T-helper 2 cell treated with Interferon-gamma antibody and Interleukin-4, amounts not matched to agents 5 μg/mL and 100 μg/mL, for 36 hours (primary cell): ENCODE measurements at regions not wholly inside any gene's neighbourhood (a gene's known extent, or its start where the extent isn't known, plus 50 kb on each side); places are given as distances from the start of the nearest gene placed in this dataset.
"Not testable (repeated sequence)": the region's sequence is repeated elsewhere in the genome, so short reads cannot be mapped to it uniquely, and the experiment has no call there.

Experiments used
- DNase-seq: peaks from one replicate; pipeline ENCODE4 v3.0.0; 2021; ENCODE audit warnings: low spot score
- H3K27ac Mint-ChIP-seq: one replicate; pipeline ENCODE4 v1.8.0; 2021; ENCODE audit warnings: mild to moderate bottlenecking, mixed read lengths
- H3K27me3 Mint-ChIP-seq: one replicate; pipeline ENCODE4 v1.8.0; 2021; ENCODE audit warnings: low read depth, mixed read lengths
- H3K36me3 Mint-ChIP-seq: one replicate; pipeline ENCODE4 v1.8.0; 2021; ENCODE audit warnings: low read depth, mixed read lengths
- H3K4me1 Mint-ChIP-seq: one replicate; pipeline ENCODE4 v1.8.0; 2021; ENCODE audit warnings: low read depth, mixed read lengths
- H3K4me3 Mint-ChIP-seq: one replicate; pipeline ENCODE4 v1.8.0; 2022; ENCODE audit warnings: mild to moderate bottlenecking, moderate library complexity, mixed read lengths
- H3K9me3 Mint-ChIP-seq: one replicate; pipeline ENCODE4 v1.8.0; 2021; ENCODE audit warnings: mixed read lengths

GRCh38 chr14:71387753-71388152 is 480.5 kb downstream of the PCNX1 start:
- no peak for DNase-seq
- H3K4me1 Mint-ChIP-seq, result peaks cover 22% of the 10 kb centered on the region
- no peak overlapping the region for H3K4me3 Mint-ChIP-seq
- H3K36me3 Mint-ChIP-seq, result peaks cover 2% of the 10 kb centered on the region
- no peak overlapping the region for H3K27ac Mint-ChIP-seq
- H3K9me3 Mint-ChIP-seq, result no peaks in the 10 kb centered on the region
- no peaks in the 10 kb centered on the region for H3K27me3 Mint-ChIP-seq

DNA sequence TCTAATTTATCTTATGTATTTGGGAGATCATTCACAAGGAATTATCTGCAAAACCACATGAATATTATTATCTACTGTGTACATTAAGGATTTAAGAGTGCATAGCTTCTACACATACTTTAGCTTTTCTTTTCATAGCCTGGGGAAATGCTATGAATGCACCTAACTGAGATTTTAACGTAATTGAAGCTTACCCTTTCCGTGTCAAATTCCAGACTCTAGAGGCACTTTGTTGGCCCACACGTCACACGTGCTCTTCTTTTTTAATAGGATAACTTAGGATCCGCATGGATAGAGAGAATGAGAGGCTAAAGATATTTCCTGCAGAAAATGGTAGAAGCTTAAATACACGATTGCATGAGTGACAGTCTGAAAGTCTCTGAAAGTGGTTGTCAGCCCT is 481.1 kb downstream of the PCNX1 start:
- Mint-ChIP-seq H3K9me3 (no peaks in the 10 kb centered on the region), H3K27me3 (no peaks in the 10 kb centered on the region), H3K27ac (no peak overlapping the region), H3K4me3 (no peak overlapping the region), H3K4me1 (peaks cover 21% of the 10 kb centered on the region), H3K36me3 (peaks cover 2% of the 10 kb centered on the region)
- no peak for DNase-seq

DNA sequence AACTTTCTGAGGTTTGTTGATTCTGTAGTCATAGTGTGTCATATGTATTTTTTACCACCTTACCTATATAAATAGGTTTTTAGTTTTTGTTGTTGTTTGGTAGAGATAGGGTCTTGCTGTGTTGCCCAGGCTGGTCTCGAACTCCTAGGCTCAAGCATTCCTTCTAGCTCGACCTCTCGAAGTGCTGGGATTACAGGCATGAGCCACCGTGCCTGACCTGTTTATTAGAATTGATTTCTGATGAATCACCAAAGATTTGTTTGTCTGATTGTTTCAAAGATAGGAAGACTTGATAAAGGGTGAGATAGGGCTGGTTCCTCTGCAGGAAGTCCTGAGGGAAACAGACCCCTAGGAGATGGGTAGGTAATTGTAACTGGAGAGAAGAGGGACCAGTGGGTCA is 481.6 kb downstream of the PCNX1 start:
- no peak for DNase-seq
- H3K36me3 Mint-ChIP-seq, result peaks cover 2% of the 10 kb centered on the region

DNA sequence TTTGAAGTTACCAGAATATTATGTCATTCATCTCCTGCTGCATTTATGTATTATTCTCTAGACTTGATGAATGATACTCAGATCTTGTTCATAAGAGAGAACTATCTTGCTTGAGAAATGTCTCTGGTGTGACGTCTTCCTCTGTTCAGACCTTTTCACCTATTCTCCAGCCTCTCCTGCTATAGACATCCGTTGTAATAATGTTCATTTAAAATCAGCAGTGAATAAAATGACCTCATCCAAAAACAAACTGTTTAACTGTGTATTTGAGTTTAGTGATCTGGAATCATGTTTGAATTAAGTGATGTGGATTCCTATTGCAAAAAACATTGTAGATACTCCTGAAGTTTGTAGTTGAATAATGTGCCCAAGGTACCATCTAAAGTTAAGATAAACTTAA is 487.1 kb downstream of the PCNX1 start:
- DNase-seq, result no peak

More for the DNA sequence above, 481.6 kb downstream of the PCNX1 start:
- Mint-ChIP-seq H3K27me3 (no peaks in the 10 kb centered on the region), H3K4me3 (no peak overlapping the region), H3K27ac (no peak overlapping the region), H3K4me1 (peaks cover 17% of the 10 kb centered on the region), H3K9me3 (no peaks in the 10 kb centered on the region)

DNA sequence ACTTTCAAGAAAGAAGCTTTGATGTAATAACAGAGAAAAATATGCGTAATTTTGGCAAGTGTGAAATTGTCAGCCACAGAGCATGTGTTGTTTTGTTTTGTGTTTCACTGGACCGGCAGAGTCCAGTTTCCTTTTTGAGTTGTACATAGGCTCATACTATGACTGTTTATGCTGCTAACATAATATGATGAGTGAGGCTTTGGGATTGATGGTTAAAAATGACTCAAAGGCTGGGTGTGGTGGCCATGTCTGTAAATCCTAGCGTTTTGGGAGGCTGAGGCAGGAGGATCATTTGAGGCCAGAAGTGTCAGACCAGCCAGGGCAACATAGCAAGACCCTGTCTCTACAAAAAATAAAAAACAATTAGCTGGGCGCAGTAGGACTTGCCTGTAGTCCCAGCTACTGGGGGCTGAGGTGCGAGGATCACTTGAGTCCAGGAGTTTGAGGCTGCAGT is 487.9 kb downstream of the PCNX1 start:
- Mint-ChIP-seq H3K4me3 (no peak overlapping the region), H3K36me3 (peaks cover 3% of the 10 kb centered on the region), H3K27ac (no peak overlapping the region), H3K27me3 (no peaks in the 10 kb centered on the region), H3K4me1 (peaks cover 28% of the 10 kb centered on the region), H3K9me3 (no peaks in the 10 kb centered on the region)
- no peak for DNase-seq

More for the DNA sequence above, 487.1 kb downstream of the PCNX1 start:
- Mint-ChIP-seq H3K9me3 (no peaks in the 10 kb centered on the region), H3K27ac (no peak overlapping the region), H3K27me3 (no peaks in the 10 kb centered on the region), H3K36me3 (peaks cover 3% of the 10 kb centered on the region), H3K4me3 (no peak overlapping the region), H3K4me1 (peaks cover 25% of the 10 kb centered on the region)

GRCh38 chr14:71395636-71396035 is 488.4 kb downstream of the PCNX1 start:
- Mint-ChIP-seq H3K27ac (no peak overlapping the region), H3K4me1 (peaks cover 31% of the 10 kb centered on the region), H3K9me3 (no peaks in the 10 kb centered on the region), H3K4me3 (no peak overlapping the region), H3K36me3 (peaks cover 3% of the 10 kb centered on the region), H3K27me3 (no peaks in the 10 kb centered on the region)
- no peak for DNase-seq

DNA sequence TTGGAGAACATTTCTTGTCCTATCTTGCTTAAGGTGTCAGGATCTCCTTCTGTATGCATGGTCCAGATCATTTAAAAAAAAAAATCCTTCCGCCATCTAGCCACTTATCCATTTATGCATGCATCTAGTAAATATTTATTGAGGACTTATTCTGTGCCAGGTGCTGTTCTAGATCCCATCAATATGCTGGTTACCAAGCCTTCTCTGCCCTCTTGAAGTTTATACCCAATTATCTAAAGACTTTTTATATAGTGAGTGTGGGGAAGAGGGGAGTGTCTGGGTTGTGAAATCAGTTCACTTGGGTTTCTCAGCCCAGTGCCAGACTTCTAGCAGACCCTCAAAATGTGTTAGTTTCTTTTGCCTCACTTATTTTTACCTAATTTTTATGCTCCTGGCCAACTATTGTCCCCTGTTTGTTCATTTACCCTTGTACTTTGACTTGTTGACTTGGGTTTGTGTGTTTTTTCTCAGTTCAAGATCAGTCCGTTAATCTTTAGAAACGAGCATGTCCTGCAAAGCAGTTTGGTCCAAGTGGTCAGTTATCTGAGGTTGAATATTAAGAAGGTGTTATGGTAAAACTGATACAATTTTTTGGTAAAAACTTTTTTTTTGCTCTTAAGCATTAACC is 488.9 kb downstream of the PCNX1 start:
- Mint-ChIP-seq H3K27ac (no peak overlapping the region), H3K4me3 (no peak overlapping the region), H3K27me3 (no peaks in the 10 kb centered on the region), H3K9me3 (no peaks in the 10 kb centered on the region), H3K4me1 (peaks cover 36% of the 10 kb centered on the region), H3K36me3 (peaks cover 3% of the 10 kb centered on the region)
- no peak for DNase-seq

- Mint-ChIP-seq H3K27ac (peak overlapping the region; percentile 59), H3K27me3 (no peaks in the 10 kb centered on the region), H3K4me1 (peaks cover 34% of the 10 kb centered on the region)
Measured at GRCh38 chr14:71397371-71397770, 490.1 kb downstream of the PCNX1 start.

GRCh38 chr14:71398450-71398849 is 491.2 kb downstream of the PCNX1 start:
- Mint-ChIP-seq H3K27me3 (no peaks in the 10 kb centered on the region), H3K4me3 (peak overlapping the region; percentile 63), H3K36me3 (peaks cover 3% of the 10 kb centered on the region), H3K4me1 (peaks cover 36% of the 10 kb centered on the region), H3K27ac (peak overlapping the region; percentile 94), H3K9me3 (no peaks in the 10 kb centered on the region)
- DNase-seq, result no peak

More at GRCh38 chr14:71397371-71397770, 490.1 kb downstream of the PCNX1 start:
- Mint-ChIP-seq H3K4me3 (no peak overlapping the region), H3K36me3 (peaks cover 3% of the 10 kb centered on the region), H3K9me3 (no peaks in the 10 kb centered on the region)
- DNase-seq, result no peak

DNA sequence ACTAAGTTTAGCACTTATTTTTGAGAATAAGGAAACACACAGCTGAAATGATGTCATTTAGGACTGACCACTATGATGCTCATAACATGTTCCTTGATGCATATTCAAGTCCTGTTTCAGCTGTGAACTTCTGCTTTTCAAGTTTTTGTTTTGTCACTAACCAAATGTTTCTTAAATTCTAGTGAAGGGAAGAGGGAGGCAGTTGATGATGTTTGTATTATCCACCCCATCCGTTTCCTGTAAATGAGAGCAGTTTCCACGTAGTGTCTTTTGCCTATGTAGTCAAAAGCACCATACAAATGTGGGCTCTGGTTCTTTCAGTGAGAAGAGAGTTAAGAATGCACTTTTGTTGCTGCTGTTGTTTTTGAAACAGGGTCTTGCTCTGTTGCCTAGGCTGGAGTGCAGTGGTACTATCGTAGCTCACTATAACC is 491.8 kb downstream of the PCNX1 start:
- DNase-seq, result peak; percentile 34
- Mint-ChIP-seq H3K4me3 (peak overlapping the region; percentile 63), H3K9me3 (no peaks in the 10 kb centered on the region), H3K4me1 (peaks cover 39% of the 10 kb centered on the region), H3K27me3 (no peaks in the 10 kb centered on the region), H3K27ac (peak overlapping the region; percentile 94), H3K36me3 (peaks cover 3% of the 10 kb centered on the region)

- H3K9me3 Mint-ChIP-seq, result no peaks in the 10 kb centered on the region
- peak overlapping the region; percentile 40 for H3K4me3 Mint-ChIP-seq
- no peak for DNase-seq
- H3K27me3 Mint-ChIP-seq, result no peaks in the 10 kb centered on the region
- H3K4me1 Mint-ChIP-seq, result peaks cover 40% of the 10 kb centered on the region
- peaks cover 6% of the 10 kb centered on the region for H3K36me3 Mint-ChIP-seq
- peak overlapping the region; percentile 72 for H3K27ac Mint-ChIP-seq
Measured at GRCh38 chr14:71400871-71401321, 493.6 kb downstream of the PCNX1 start.

- H3K4me1 Mint-ChIP-seq, result peaks cover 37% of the 10 kb centered on the region
- H3K4me3 Mint-ChIP-seq, DNase-seq, H3K36me3 Mint-ChIP-seq, H3K9me3 Mint-ChIP-seq, H3K27me3 Mint-ChIP-seq, H3K27ac Mint-ChIP-seq: not testable (repeated sequence)
Measured at GRCh38 chr14:71402415-71402814, 495.2 kb downstream of the PCNX1 start.

DNA sequence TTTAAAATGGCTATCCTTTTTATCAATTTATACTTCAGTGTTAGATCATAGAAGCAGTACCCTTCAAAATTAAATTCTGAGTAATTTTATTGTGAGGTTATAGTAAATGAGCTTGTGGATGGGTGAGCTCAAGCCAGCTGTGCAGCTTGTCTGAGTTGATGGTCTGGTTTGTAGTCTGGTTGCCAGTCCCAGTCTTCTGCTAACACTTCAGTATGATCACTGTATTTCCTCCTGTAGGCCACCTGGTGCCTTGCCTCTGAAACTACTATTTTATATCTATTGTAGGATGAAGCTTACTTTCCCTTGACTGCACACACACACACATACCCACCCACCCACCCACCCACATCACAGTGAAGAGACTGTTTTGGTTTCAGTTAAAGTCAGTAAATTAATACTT is 496.4 kb downstream of the PCNX1 start:
- Mint-ChIP-seq H3K4me1 (peaks cover 33% of the 10 kb centered on the region), H3K4me3 (no peak overlapping the region), H3K27ac (no peak overlapping the region), H3K27me3 (no peaks in the 10 kb centered on the region), H3K36me3 (peaks cover 7% of the 10 kb centered on the region), H3K9me3 (no peaks in the 10 kb centered on the region)
- peak; percentile 32 for DNase-seq

GRCh38 chr14:71405676-71406075 is 498.4 kb downstream of the PCNX1 start:
- no peak overlapping the region for H3K27ac Mint-ChIP-seq
- DNase-seq, result no peak
- H3K36me3 Mint-ChIP-seq, result peaks cover 10% of the 10 kb centered on the region
- no peak overlapping the region for H3K4me3 Mint-ChIP-seq
- no peaks in the 10 kb centered on the region for H3K9me3 Mint-ChIP-seq
- no peaks in the 10 kb centered on the region for H3K27me3 Mint-ChIP-seq
- peaks cover 34% of the 10 kb centered on the region for H3K4me1 Mint-ChIP-seq
